GM10248 (cell line): ENCODE measurements at regions not wholly inside any gene's neighbourhood (a gene's known extent, or its start where the extent isn't known, plus 50 kb on each side); places are given as distances from the start of the nearest gene placed in this dataset.
"Not testable (repeated sequence)": the region's sequence is repeated elsewhere in the genome, so short reads cannot be mapped to it uniquely, and the experiment has no call there.

ENCODE experiments used
- CTCF ChIA-PET: fragments of 300-600 bp; sonication (Branson Sonifier 250); formaldehyde crosslinking; extraction: SDS; loops from one replicate; lab custom pipeline; 2021; ENCODE audit warnings: antibody characterized with exemption; lab: Yijun Ruan, JAX
- POLR2A ChIA-PET: fragments of 350-650 bp; sonication (Branson Sonifier 250); formaldehyde crosslinking; extraction: SDS; loops from one replicate; lab custom pipeline; 2020; ENCODE audit warnings: antibody characterized with exemption; lab: Yijun Ruan, JAX
- DNase-seq: peaks from one replicate; pipeline ENCODE4 v3.0.0; 2012; ENCODE audit errors: extremely low spot score
- TF ChIP-seq, protein P1 (sequence below): IDR thresholded peaks from 2 replicates; pipeline ENCODE4 v1.5.1; 2012; ENCODE audit warnings: mild to moderate bottlenecking, low read depth; ENCODE audit errors: extremely low read depth, missing control alignments, control extremely low read depth

DNA sequence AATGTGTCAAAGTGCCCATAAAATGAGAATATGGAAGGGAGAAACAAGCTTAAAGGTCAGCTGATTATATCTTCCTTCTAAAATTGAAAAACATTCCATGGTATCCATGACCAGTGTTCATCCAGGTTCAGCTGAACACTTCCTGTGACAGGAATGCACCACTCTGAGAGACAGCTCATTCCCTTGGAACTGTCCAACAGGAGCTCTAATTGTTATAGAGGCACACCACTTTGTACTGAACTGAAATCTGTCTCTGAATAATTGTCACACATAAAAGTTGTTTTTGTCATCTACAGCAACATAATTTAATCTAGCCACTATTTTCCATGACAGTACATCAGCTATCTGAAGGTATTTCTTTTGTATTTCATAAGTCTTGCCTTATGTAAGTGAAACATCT, 195.9 kb upstream of the ZNF804A start:
- TF ChIP-seq, protein P1, sequence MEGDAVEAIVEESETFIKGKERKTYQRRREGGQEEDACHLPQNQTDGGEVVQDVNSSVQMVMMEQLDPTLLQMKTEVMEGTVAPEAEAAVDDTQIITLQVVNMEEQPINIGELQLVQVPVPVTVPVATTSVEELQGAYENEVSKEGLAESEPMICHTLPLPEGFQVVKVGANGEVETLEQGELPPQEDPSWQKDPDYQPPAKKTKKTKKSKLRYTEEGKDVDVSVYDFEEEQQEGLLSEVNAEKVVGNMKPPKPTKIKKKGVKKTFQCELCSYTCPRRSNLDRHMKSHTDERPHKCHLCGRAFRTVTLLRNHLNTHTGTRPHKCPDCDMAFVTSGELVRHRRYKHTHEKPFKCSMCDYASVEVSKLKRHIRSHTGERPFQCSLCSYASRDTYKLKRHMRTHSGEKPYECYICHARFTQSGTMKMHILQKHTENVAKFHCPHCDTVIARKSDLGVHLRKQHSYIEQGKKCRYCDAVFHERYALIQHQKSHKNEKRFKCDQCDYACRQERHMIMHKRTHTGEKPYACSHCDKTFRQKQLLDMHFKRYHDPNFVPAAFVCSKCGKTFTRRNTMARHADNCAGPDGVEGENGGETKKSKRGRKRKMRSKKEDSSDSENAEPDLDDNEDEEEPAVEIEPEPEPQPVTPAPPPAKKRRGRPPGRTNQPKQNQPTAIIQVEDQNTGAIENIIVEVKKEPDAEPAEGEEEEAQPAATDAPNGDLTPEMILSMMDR = no peak
- CTCF ChIA-PET = interaction anchor here (1.1 to 1.8 kb wide), 5 partner anchors 9 to 85 kb away, joined by 3 to 6 read pairs (median 3); no protein-coding TSS in a partner anchor
- POLR2A ChIA-PET = no interaction called here
- no peak for DNase-seq

DNA sequence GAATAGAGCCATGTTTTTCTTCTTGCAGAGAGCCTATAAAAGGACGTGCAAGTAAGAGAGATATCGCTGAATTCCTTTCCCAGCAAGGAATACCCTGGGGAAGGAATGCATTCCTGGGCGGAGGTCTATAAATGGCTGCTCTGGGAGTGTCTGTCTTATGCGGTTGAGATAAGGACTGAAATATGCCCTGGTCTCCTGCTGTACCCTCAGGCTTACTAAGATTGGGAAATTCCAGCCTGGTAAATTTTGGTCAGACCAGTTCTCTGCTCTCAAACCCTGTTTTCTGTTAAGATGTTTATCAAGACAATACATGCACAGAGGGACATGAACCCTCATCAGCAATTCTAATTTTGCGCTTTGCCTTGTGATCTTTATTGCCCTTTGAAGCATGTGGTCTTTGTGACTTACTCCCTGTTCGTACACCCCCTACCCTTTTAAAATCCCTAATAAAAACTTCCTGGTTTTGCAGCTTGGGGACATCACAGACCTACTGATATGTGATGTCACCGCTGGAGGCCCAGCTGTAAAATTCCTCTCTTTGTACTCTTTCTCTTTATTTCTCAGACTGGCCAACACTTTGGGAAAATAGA, 191.2 kb upstream of the ZNF804A start:
- POLR2A ChIA-PET, CTCF ChIA-PET, DNase-seq: not testable (repeated sequence)

DNA sequence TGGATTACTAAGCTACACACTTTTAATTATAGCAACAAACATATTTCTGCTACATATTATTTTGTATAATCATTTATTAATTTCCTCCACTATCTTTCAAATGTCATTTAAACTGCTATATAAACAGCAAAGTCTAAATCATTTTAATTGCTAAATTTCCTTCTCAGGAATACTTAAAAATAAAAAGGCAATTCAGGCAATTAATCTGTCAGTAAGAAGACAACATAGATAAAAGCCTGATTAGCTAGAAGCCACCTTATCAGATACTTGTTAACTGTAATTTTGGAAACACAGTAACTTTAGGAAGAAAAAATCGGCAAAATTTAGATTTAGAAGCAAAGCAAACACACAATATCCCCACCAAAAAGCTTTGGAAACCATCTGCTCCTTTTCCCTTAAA, 188.2 kb upstream of the ZNF804A start:
- TF ChIP-seq, protein P1 = no peak
- DNase-seq = no peak
- CTCF ChIA-PET = interaction anchor here (1.0 to 1.1 kb wide), 2 partner anchors 10 to 15 kb away, joined by 3 read pairs; no protein-coding TSS in a partner anchor
- POLR2A ChIA-PET = no interaction called here

DNA sequence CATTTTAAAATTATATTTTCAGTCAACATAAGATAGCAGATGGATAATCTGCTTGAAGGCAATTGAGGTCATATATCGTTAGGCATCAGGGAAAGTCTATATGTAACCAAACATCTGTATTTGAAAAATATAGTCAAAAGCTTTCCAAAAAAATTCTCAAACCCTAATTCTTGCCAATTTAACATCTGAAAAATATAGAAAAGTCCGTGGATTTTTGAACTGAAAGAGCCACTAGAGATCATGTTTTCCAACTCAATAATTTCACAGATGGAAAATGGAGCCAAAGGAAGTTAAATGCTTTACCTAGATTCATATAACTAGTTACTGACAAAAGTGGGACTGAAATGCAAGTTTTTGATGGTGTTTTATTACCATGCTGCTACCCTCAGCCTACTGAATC, 185.1 kb upstream of the ZNF804A start:
- ChIA-PET CTCF (no interaction called here), POLR2A (no interaction called here)
- TF ChIP-seq, protein P1 = no peak
- no peak for DNase-seq

DNA sequence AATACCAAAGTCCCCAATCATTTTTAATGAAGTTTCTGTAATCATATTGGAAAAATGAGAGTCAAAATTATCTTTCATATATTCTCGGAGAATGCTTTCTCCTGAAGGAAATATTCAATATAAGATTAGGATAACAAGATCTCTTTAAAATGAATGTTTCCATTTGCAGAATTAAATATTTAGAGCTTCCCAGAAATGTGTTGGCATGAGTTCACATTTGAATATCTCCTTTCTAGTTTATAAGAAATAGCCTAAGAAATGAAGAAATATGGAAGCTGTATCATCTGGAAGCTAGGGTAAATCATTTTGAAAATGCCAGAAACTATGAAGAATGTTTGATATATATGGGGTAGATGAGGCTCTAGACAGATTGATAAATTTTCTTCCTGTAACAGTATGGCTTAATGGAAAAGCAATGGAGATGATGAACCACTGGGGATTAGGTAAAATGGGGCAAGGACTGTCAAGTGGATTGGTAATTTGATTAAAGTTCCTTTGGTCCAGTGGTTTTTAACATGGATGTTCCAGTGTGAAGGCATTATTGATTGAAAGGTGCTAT, 184.6 kb upstream of the ZNF804A start:
- ChIA-PET CTCF (no interaction called here), POLR2A (no interaction called here)
- DNase-seq = no peak
- TF ChIP-seq, protein P1 = no peak

DNA sequence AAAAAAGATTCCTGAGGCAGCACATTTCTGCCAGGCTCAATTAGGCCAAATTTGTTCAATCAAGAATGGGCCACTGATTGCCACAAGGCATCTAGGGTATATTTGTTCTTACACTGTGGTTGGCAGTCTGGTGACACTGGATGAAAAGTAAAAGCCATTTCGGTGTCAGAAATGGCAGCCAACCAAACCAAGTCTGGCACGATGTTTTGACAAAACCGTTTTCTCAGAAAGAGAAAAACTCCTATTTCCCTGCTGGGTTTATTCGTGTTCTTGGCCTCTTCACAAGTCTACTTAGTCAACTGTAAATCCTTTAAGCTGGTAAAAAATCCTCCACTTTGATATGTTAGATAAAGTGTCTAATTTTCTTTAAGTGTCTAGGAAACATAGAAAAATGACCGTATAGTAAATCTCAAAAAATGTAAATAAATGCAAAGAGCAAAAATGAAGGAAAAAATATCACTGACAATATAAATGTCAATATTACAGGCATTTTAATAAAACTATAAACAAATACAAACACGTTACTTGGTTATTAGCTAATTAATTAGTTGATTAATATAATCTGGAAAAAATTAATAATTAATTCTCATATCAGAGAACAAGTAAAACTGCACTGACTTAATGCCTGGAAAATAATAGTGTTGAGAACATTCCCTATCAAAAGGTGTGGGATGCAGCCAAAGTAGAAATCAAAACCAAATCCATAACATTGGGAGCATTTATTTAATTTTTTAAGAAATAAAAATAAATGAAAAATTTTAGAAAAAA, 182.0 kb upstream of the ZNF804A start:
- TF ChIP-seq, protein P1 = no peak
- CTCF ChIA-PET = interaction anchor here (0.9 to 1.7 kb wide), 2 partner anchors 9 to 35 kb away, joined by 3 to 5 read pairs; no protein-coding TSS in a partner anchor
- no peak for DNase-seq
- POLR2A ChIA-PET = no interaction called here
